ENCODE measurements at regions not wholly inside any gene's neighbourhood (a gene's known extent, or its start where the extent isn't known, plus 50 kb on each side); places are given as distances from the start of the nearest gene placed in this dataset.
"Not testable (repeated sequence)": the region's sequence is repeated elsewhere in the genome, so short reads cannot be mapped to it uniquely, and the experiment has no call there.

DNA sequence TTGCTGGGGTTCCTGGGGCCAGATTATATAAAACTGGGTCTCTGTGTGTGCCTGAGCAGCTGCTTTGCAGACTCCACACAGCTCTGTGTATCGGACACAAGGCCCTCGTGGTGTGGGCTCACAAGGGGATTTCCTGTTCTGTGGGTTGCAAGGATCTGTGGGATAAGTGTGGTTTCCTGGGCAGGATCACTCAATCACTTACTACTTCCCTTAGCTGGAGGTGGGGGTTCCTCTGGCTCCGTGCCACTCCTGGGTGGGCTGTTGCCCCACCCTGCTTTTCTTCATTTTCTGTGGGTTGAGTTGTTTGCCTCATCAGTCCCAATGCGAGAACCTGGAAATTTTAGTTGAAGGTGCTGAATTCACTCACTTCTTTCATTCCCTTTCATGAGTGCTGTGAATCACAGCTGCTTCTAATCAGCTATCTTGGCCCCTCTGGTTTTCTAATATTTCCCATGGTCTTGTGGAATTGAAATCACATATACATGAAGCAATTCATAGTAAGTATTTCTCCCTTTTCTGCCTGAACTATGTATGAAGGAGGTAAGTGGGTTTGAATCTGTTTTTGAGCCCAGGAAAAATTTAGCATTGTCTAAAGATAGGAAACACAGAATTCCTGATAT is 196.3 kb downstream of the DCDC2C start:
- Histone ChIP-seq H3K79me2 (ENCODE audit: low read depth) (no peaks in the 10 kb centered on the region), H2AFZ (no peak overlapping the region), H3K9me2 (ENCODE audit: insufficient read depth) (no peaks in the 10 kb centered on the region), H3F3A (ENCODE audit: insufficient read depth, low read depth) (no peaks in the 10 kb centered on the region), H3K9me3 (ENCODE audit: insufficient read depth, low read depth) (no peaks in the 10 kb centered on the region), H3K4me2 (no peak overlapping the region), H3K4me3 (no peak overlapping the region), H3K27ac (no peak overlapping the region), H3K36me3 (ENCODE audit: low read depth) (no peaks in the 10 kb centered on the region), H4K20me1 (ENCODE audit: insufficient read depth) (no peaks in the 10 kb centered on the region; the same call in 1 of the 2 replicates), H3K4me1 (replicated peaks; ENCODE audit: insufficient read depth) (no peaks in the 10 kb centered on the region), H3K27me3 (ENCODE audit: insufficient read depth, low read depth) (peaks cover 24% of the 10 kb centered on the region)
- ChIA-PET CTCF (no interaction called here), POLR2A (ENCODE audit: unreplicated experiment) (no interaction called here)
- no TSS peak for BruUV-seq (replicated peaks)
- intact Hi-C loops (cut with micrococcal nuclease; ENCODE audit: unreplicated experiment) = no loop called here
- DNase-seq = no peak
- no peak for TF ChIP-seq EZH2 (IDR thresholded peaks at IDR 0.05; ENCODE audit: low read depth)
- TF ChIP-seq, protein P1, sequence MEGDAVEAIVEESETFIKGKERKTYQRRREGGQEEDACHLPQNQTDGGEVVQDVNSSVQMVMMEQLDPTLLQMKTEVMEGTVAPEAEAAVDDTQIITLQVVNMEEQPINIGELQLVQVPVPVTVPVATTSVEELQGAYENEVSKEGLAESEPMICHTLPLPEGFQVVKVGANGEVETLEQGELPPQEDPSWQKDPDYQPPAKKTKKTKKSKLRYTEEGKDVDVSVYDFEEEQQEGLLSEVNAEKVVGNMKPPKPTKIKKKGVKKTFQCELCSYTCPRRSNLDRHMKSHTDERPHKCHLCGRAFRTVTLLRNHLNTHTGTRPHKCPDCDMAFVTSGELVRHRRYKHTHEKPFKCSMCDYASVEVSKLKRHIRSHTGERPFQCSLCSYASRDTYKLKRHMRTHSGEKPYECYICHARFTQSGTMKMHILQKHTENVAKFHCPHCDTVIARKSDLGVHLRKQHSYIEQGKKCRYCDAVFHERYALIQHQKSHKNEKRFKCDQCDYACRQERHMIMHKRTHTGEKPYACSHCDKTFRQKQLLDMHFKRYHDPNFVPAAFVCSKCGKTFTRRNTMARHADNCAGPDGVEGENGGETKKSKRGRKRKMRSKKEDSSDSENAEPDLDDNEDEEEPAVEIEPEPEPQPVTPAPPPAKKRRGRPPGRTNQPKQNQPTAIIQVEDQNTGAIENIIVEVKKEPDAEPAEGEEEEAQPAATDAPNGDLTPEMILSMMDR (conservative IDR thresholded peaks at IDR 0.05) = no peak

DNA sequence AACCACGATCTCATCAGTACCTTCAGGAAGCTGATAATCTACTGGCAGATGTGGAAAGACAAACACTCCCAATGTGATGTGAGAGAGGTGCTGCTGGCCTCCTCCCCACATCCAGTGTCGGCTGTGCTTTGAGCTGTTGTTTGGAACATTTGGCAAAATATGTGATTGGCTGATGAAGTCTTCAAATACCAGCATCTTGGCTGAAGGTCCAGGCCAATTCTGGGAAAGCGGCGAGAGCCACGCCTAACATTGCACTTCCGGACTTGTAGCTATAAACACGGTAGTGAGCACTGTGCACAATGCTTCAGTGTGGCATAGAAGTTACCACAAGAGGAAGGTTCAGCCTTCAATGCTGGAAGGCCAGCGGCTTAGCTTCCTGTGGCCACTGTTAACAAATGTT is 198.8 kb downstream of the DCDC2C start:
- CTCF ChIA-PET = no interaction called here
- H3K36me3 ChIP-seq (ENCODE audit: low read depth) = no peaks in the 10 kb centered on the region
- H3F3A ChIP-seq (ENCODE audit: insufficient read depth, low read depth) = no peaks in the 10 kb centered on the region
- H3K4me2 ChIP-seq = no peak overlapping the region
- H4K20me1 ChIP-seq (ENCODE audit: insufficient read depth) = no peaks in the 10 kb centered on the region; the same call in none of the 2 replicates
- no peak for DNase-seq
- no peak overlapping the region for H2AFZ ChIP-seq
- H3K9me3 ChIP-seq (ENCODE audit: insufficient read depth, low read depth) = no peaks in the 10 kb centered on the region
- H3K9me2 ChIP-seq (ENCODE audit: insufficient read depth) = no peaks in the 10 kb centered on the region
- no peaks in the 10 kb centered on the region for H3K4me1 ChIP-seq (replicated peaks; ENCODE audit: insufficient read depth)
- TF ChIP-seq, protein P1 (conservative IDR thresholded peaks at IDR 0.05) = no peak
- no peak for TF ChIP-seq EZH2 (IDR thresholded peaks at IDR 0.05; ENCODE audit: low read depth)
- H3K4me3 ChIP-seq = no peak overlapping the region
- intact Hi-C loops (cut with micrococcal nuclease; ENCODE audit: unreplicated experiment) = no loop called here
- no peaks in the 10 kb centered on the region for H3K79me2 ChIP-seq (ENCODE audit: low read depth)
- BruUV-seq (replicated peaks) = no TSS peak
- H3K27ac ChIP-seq = no peak overlapping the region
- POLR2A ChIA-PET (ENCODE audit: unreplicated experiment) = no interaction called here
- H3K27me3 ChIP-seq (ENCODE audit: insufficient read depth, low read depth) = peaks cover 48% of the 10 kb centered on the region

DNA sequence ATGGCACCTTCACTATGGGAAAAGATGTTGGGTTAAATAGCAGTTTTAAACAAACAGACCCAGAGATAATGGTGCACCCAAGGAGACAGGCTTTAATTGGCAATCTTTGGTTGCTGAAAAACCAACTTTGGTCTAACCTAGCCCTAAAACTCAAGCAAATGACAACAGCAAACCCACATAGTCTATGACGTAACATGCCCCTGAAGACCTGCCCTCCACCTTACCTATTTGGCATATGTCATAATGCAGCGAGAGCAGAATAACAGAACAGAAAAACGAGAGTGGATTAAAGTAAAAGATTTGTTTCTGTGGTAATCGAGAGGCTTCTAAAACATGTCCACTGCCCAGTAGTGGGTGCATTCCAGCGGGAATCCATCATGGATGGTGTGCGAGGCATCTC is 200.7 kb downstream of the DCDC2C start:
- CTCF ChIA-PET = no interaction called here

DNA sequence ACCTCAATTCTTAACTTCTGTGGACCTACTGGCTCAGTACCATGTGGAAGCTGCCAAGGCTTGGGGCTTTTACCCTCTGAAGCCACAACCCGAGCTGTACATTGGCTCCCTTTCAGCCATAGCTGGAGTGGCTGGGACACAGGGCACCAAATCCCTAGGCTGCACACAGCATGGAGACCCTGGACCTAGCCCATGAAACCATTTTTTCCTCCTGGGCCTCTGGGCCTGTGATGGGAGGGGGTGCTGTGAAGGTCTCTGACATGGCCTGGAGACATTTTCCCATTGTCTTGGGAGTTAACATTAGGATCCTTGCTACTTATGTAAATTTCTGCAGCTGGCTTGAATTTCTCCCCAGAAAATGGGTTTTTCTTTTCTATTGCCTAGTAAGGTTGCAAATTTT is 205.1 kb downstream of the DCDC2C start:
- H3K4me3 ChIP-seq; H3K4me1 ChIP-seq (replicated peaks; ENCODE audit: insufficient read depth); H3K9me2 ChIP-seq (ENCODE audit: insufficient read depth); intact Hi-C loops (cut with micrococcal nuclease; ENCODE audit: unreplicated experiment); BruUV-seq (replicated peaks); H3K9me3 ChIP-seq (ENCODE audit: insufficient read depth, low read depth); H3K4me2 ChIP-seq; CTCF ChIA-PET; H3K27ac ChIP-seq; H4K20me1 ChIP-seq (ENCODE audit: insufficient read depth); POLR2A ChIA-PET (ENCODE audit: unreplicated experiment); H3K79me2 ChIP-seq (ENCODE audit: low read depth); DNase-seq; H3F3A ChIP-seq (ENCODE audit: insufficient read depth, low read depth); H3K36me3 ChIP-seq (ENCODE audit: low read depth); H2AFZ ChIP-seq: not testable (repeated sequence)
- peaks cover 46% of the 10 kb centered on the region for H3K27me3 ChIP-seq (ENCODE audit: insufficient read depth, low read depth)

More for the DNA sequence above, 200.7 kb downstream of the DCDC2C start:
- H3K9me2 ChIP-seq (ENCODE audit: insufficient read depth) = no peaks in the 10 kb centered on the region
- no peaks in the 10 kb centered on the region for H3K36me3 ChIP-seq (ENCODE audit: low read depth)
- no peak overlapping the region for H3K4me2 ChIP-seq
- POLR2A ChIA-PET (ENCODE audit: unreplicated experiment) = no interaction called here
- H3K4me3 ChIP-seq = no peak overlapping the region
- H3K27ac ChIP-seq = no peak overlapping the region
- H2AFZ ChIP-seq = no peak overlapping the region
- no peaks in the 10 kb centered on the region for H3F3A ChIP-seq (ENCODE audit: insufficient read depth, low read depth)
- H3K4me1 ChIP-seq (replicated peaks; ENCODE audit: insufficient read depth) = no peaks in the 10 kb centered on the region
- TF ChIP-seq, protein P1 (conservative IDR thresholded peaks at IDR 0.05) = no peak
- BruUV-seq (replicated peaks) = no TSS peak
- no peaks in the 10 kb centered on the region for H3K79me2 ChIP-seq (ENCODE audit: low read depth)
- no peaks in the 10 kb centered on the region for H3K9me3 ChIP-seq (ENCODE audit: insufficient read depth, low read depth)
- H3K27me3 ChIP-seq (ENCODE audit: insufficient read depth, low read depth) = peaks cover 49% of the 10 kb centered on the region
- intact Hi-C loops (cut with micrococcal nuclease; ENCODE audit: unreplicated experiment) = no loop called here
- DNase-seq = no peak
- H4K20me1 ChIP-seq (ENCODE audit: insufficient read depth) = no peaks in the 10 kb centered on the region; the same call in 1 of the 2 replicates
